Mucosa of rectum (tissue), 2 donors: ENCODE measurements at regions not wholly inside any gene's neighbourhood (a gene's known extent, or its start where the extent isn't known, plus 50 kb on each side); places are given as distances from the start of the nearest gene placed in this dataset.

ENCODE experiments used
- H3K27ac ChIP-seq, 2 donors: one replicate each; pipeline ENCODE4 v1.7.0; 2013; ENCODE audit warnings: inconsistent platforms in 2 of 2, low read depth in 2 of 2, low read length in 2 of 2
- H3K27me3 ChIP-seq, 2 donors: one replicate each; pipeline ENCODE4 v1.7.0; 2013; ENCODE audit warnings: low read length in 2 of 2; ENCODE audit not compliant: control insufficient read depth in 2 of 2, insufficient read depth in 2 of 2
- H3K36me3 ChIP-seq, 2 donors: one replicate each; pipeline ENCODE4 v1.7.0; 2013; ENCODE audit warnings: low read length in 2 of 2; ENCODE audit not compliant: control insufficient read depth in 2 of 2, insufficient read depth in 2 of 2
- H3K4me1 ChIP-seq, 2 donors: one replicate each; pipeline ENCODE4 v1.7.0; 2013; ENCODE audit warnings: low read length in 2 of 2, mild to moderate bottlenecking in 1 of 2; ENCODE audit not compliant: control insufficient read depth in 2 of 2, insufficient read depth in 2 of 2
- H3K4me3 ChIP-seq, 2 donors: one replicate each; pipeline ENCODE4 v1.7.0; 2013; ENCODE audit warnings: low read length in 2 of 2
- H3K9ac ChIP-seq, 2 donors: one replicate each; pipeline ENCODE4 v1.7.0; 2013; ENCODE audit warnings: low read length in 2 of 2, low read depth in 1 of 2, mild to moderate bottlenecking in 1 of 2
- H3K9me3 ChIP-seq, 2 donors: one replicate each; pipeline ENCODE4 v1.7.0; 2013; ENCODE audit warnings: low read length in 2 of 2; ENCODE audit not compliant: control insufficient read depth in 2 of 2
- donor health status: healthy.
- donor health status: Normal muscosa, but diverticular disease.

- Histone ChIP-seq H3K9ac (no peak overlapping the region), H3K27me3 (no peaks in the 10 kb centered on the region), H3K9me3 (no peaks in the 10 kb centered on the region), H3K27ac (no peak overlapping the region), H3K4me1 (no peaks in the 10 kb centered on the region), H3K4me3 (no peak overlapping the region), H3K36me3 (no peaks in the 10 kb centered on the region)
Observed at GRCh38 chr9:23307731-23308513, 518.1 kb downstream of the ELAVL2 start.

GRCh38 chr9:23309800-23310199 lies 516.2 kb downstream of the ELAVL2 start:
- H3K9ac ChIP-seq = no peak overlapping the region
- no peaks in the 10 kb centered on the region for H3K9me3 ChIP-seq
- no peaks in the 10 kb centered on the region for H3K4me1 ChIP-seq
- H3K27me3 ChIP-seq = no peaks in the 10 kb centered on the region
- no peaks in the 10 kb centered on the region for H3K36me3 ChIP-seq
- no peak overlapping the region for H3K27ac ChIP-seq
- no peak overlapping the region for H3K4me3 ChIP-seq

- no peak overlapping the region for H3K4me3 ChIP-seq
- H3K4me1 ChIP-seq = no peaks in the 10 kb centered on the region
- H3K9me3 ChIP-seq = no peaks in the 10 kb centered on the region
- H3K9ac ChIP-seq = no peak overlapping the region
- no peaks in the 10 kb centered on the region for H3K27me3 ChIP-seq
- no peak overlapping the region for H3K27ac ChIP-seq
- H3K36me3 ChIP-seq = no peaks in the 10 kb centered on the region
Observed at GRCh38 chr9:23314247-23314646, 511.8 kb downstream of the ELAVL2 start.

- H3K27ac ChIP-seq = no peak overlapping the region
- H3K4me3 ChIP-seq = no peak overlapping the region
Observed at GRCh38 chr9:23319092-23319491, 506.9 kb downstream of the ELAVL2 start.

GRCh38 chr9:23321049-23321448 lies 505.0 kb downstream of the ELAVL2 start:
- Histone ChIP-seq H3K4me1 (no peaks in the 10 kb centered on the region), H3K36me3 (no peaks in the 10 kb centered on the region), H3K9me3 (no peaks in the 10 kb centered on the region), H3K9ac (no peak overlapping the region), H3K27me3 (no peaks in the 10 kb centered on the region), H3K27ac (no peak overlapping the region), H3K4me3 (no peak overlapping the region)

More at GRCh38 chr9:23319092-23319491, 506.9 kb downstream of the ELAVL2 start:
- no peaks in the 10 kb centered on the region for H3K36me3 ChIP-seq
- no peaks in the 10 kb centered on the region for H3K9me3 ChIP-seq
- H3K27me3 ChIP-seq = no peaks in the 10 kb centered on the region
- H3K9ac ChIP-seq = no peak overlapping the region
- H3K4me1 ChIP-seq = no peaks in the 10 kb centered on the region

GRCh38 chr9:23322392-23322791 lies 503.6 kb downstream of the ELAVL2 start:
- no peak overlapping the region for H3K4me3 ChIP-seq
- no peak overlapping the region for H3K9ac ChIP-seq
- no peaks in the 10 kb centered on the region for H3K9me3 ChIP-seq
- H3K27me3 ChIP-seq = no peaks in the 10 kb centered on the region
- no peaks in the 10 kb centered on the region for H3K36me3 ChIP-seq
- no peaks in the 10 kb centered on the region for H3K4me1 ChIP-seq
- H3K27ac ChIP-seq = no peak overlapping the region

- Histone ChIP-seq H3K4me3 (no peak overlapping the region), H3K9me3 (no peaks in the 10 kb centered on the region), H3K27me3 (no peaks in the 10 kb centered on the region), H3K9ac (no peak overlapping the region), H3K4me1 (no peaks in the 10 kb centered on the region), H3K36me3 (no peaks in the 10 kb centered on the region), H3K27ac (no peak overlapping the region)
Observed at GRCh38 chr9:23324511-23324910, 501.5 kb downstream of the ELAVL2 start.

GRCh38 chr9:23326597-23326996 lies 499.4 kb downstream of the ELAVL2 start:
- Histone ChIP-seq H3K27ac (no peak overlapping the region), H3K36me3 (no peaks in the 10 kb centered on the region), H3K9ac (no peak overlapping the region), H3K27me3 (no peaks in the 10 kb centered on the region), H3K4me3 (no peak overlapping the region), H3K9me3 (no peaks in the 10 kb centered on the region), H3K4me1 (no peaks in the 10 kb centered on the region)

- Histone ChIP-seq H3K9ac (no peak overlapping the region), H3K4me3 (no peak overlapping the region), H3K36me3 (no peaks in the 10 kb centered on the region), H3K27me3 (no peaks in the 10 kb centered on the region), H3K9me3 (no peaks in the 10 kb centered on the region), H3K4me1 (no peaks in the 10 kb centered on the region), H3K27ac (no peak overlapping the region)
Observed at GRCh38 chr9:23341346-23341745, 484.7 kb downstream of the ELAVL2 start.

- H3K9ac ChIP-seq = no peak overlapping the region
- H3K9me3 ChIP-seq = no peaks in the 10 kb centered on the region
- H3K4me3 ChIP-seq = no peak overlapping the region
- no peaks in the 10 kb centered on the region for H3K36me3 ChIP-seq
- H3K4me1 ChIP-seq = no peaks in the 10 kb centered on the region
- no peak overlapping the region for H3K27ac ChIP-seq
- no peaks in the 10 kb centered on the region for H3K27me3 ChIP-seq
Observed at GRCh38 chr9:23342291-23342690, 483.7 kb downstream of the ELAVL2 start.
